GM21381 (cell line): ENCODE measurements at regions not wholly inside any gene's neighbourhood (a gene's known extent, or its start where the extent isn't known, plus 50 kb on each side); places are given as distances from the start of the nearest gene placed in this dataset.
"Not testable (repeated sequence)": the region's sequence is repeated elsewhere in the genome, so short reads cannot be mapped to it uniquely, and the experiment has no call there.

Experiments
- ATAC-seq: cut with Tn5 transposase; IDR thresholded peaks from one replicate; pipeline ENCODE4 v1.9.1; 2021; ENCODE audit warnings: mild to moderate bottlenecking, moderate library complexity; ENCODE audit not compliant: unreplicated experiment

- not testable (repeated sequence) for ATAC-seq
These were observed 66.3 kb upstream of the CTSV start for GRCh38 chr9:97105220-97105619.

- ATAC-seq = not testable (repeated sequence)
These were observed 64.9 kb upstream of the CTSV start for GRCh38 chr9:97103613-97104383.

GRCh38 chr9:97099540-97099939 lies 60.6 kb upstream of the CTSV start:
- not testable (repeated sequence) for ATAC-seq

GRCh38 chr9:97096793-97097192 lies 57.9 kb upstream of the CTSV start:
- no peak for ATAC-seq

GRCh38 chr9:97089361-97089760 lies 50.4 kb upstream of the CTSV start:
- ATAC-seq = not testable (repeated sequence)
